ENCODE measurements at regions not wholly inside any gene's neighbourhood (a gene's known extent, or its start where the extent isn't known, plus 50 kb on each side); places are given as distances from the start of the nearest gene placed in this dataset.

GRCh38 chr10:81068460-81068859, 530.8 kb downstream of the SH2D4B start:
- H3K9me3 ChIP-seq (ENCODE audit: control insufficient read depth in 2 of 2, insufficient read depth in 1 of 2, low read length in 1 of 2): no peaks in the 10 kb centered on the region
- no peaks in the 10 kb centered on the region for H3K27me3 ChIP-seq (ENCODE audit: control insufficient read depth in 2 of 2, insufficient read depth in 1 of 2, low read length in 1 of 2)
- H3K4me1 ChIP-seq (ENCODE audit: control insufficient read depth in 2 of 2, insufficient read depth in 2 of 2, low read length in 2 of 2): no peaks in the 10 kb centered on the region
- H3K4me3 ChIP-seq (ENCODE audit: low read length in 2 of 2): no peak overlapping the region
- H3K36me3 ChIP-seq (ENCODE audit: control insufficient read depth in 2 of 2, insufficient read depth in 2 of 2, low read length in 1 of 2): no peaks in the 10 kb centered on the region
- no peak for DNase-seq (ENCODE audit: low read depth in 6 of 9, low spot score in 9 of 9)
- H3K27ac ChIP-seq (ENCODE audit: low read depth in 1 of 2, low read length in 1 of 2): no peak overlapping the region
- 68% methylated on average over 3 of the region's 3 CpGs for whole genome bisulfite sequencing

GRCh38 chr10:81071087-81071796, 533.5 kb downstream of the SH2D4B start:
- Histone ChIP-seq H3K27ac (ENCODE audit: low read depth in 1 of 2, low read length in 1 of 2) (no peak overlapping the region), H3K4me1 (ENCODE audit: control insufficient read depth in 2 of 2, insufficient read depth in 2 of 2, low read length in 2 of 2) (no peaks in the 10 kb centered on the region), H3K4me3 (ENCODE audit: low read length in 2 of 2) (no peak overlapping the region), H3K9me3 (ENCODE audit: control insufficient read depth in 2 of 2, insufficient read depth in 1 of 2, low read length in 1 of 2) (no peaks in the 10 kb centered on the region), H3K27me3 (ENCODE audit: control insufficient read depth in 2 of 2, insufficient read depth in 1 of 2, low read length in 1 of 2) (no peaks in the 10 kb centered on the region), H3K36me3 (ENCODE audit: control insufficient read depth in 2 of 2, insufficient read depth in 2 of 2, low read length in 1 of 2) (no peaks in the 10 kb centered on the region)
- DNase-seq (ENCODE audit: low read depth in 6 of 9, low spot score in 9 of 9): no peak
- WGBS: 95% methylated on average over 3 of the region's 3 CpGs

GRCh38 chr10:81073155-81073554, 535.5 kb downstream of the SH2D4B start:
- DNase-seq (ENCODE audit: low read depth in 6 of 9, low spot score in 9 of 9): no peak
- Histone ChIP-seq H3K4me1 (ENCODE audit: control insufficient read depth in 2 of 2, insufficient read depth in 2 of 2, low read length in 2 of 2) (no peaks in the 10 kb centered on the region), H3K9me3 (ENCODE audit: control insufficient read depth in 2 of 2, insufficient read depth in 1 of 2, low read length in 1 of 2) (no peaks in the 10 kb centered on the region), H3K27ac (ENCODE audit: low read depth in 1 of 2, low read length in 1 of 2) (no peak overlapping the region), H3K27me3 (ENCODE audit: control insufficient read depth in 2 of 2, insufficient read depth in 1 of 2, low read length in 1 of 2) (no peaks in the 10 kb centered on the region), H3K36me3 (ENCODE audit: control insufficient read depth in 2 of 2, insufficient read depth in 2 of 2, low read length in 1 of 2) (no peaks in the 10 kb centered on the region), H3K4me3 (ENCODE audit: low read length in 2 of 2) (no peak overlapping the region)
- 94% methylated on average over 2 of the region's 2 CpGs for WGBS

- WGBS: 86% methylated on average over 3 of the region's 3 CpGs
- DNase-seq (ENCODE audit: low read depth in 6 of 9, low spot score in 9 of 9): no peak
Observed at GRCh38 chr10:81081887-81082620, 544.4 kb downstream of the SH2D4B start.

GRCh38 chr10:81082621-81083376, 545.1 kb downstream of the SH2D4B start:
- Histone ChIP-seq H3K27ac (ENCODE audit: low read depth in 1 of 2, low read length in 1 of 2) (no peak overlapping the region), H3K4me1 (ENCODE audit: control insufficient read depth in 2 of 2, insufficient read depth in 2 of 2, low read length in 2 of 2) (no peaks in the 10 kb centered on the region), H3K36me3 (ENCODE audit: control insufficient read depth in 2 of 2, insufficient read depth in 2 of 2, low read length in 1 of 2) (no peaks in the 10 kb centered on the region), H3K9me3 (ENCODE audit: control insufficient read depth in 2 of 2, insufficient read depth in 1 of 2, low read length in 1 of 2) (peaks cover 0 to 3% of the 10 kb centered on the region in 2 donors), H3K4me3 (ENCODE audit: low read length in 2 of 2) (no peak overlapping the region), H3K27me3 (ENCODE audit: control insufficient read depth in 2 of 2, insufficient read depth in 1 of 2, low read length in 1 of 2) (no peaks in the 10 kb centered on the region)
- WGBS: 79% methylated on average over 5 of the region's 5 CpGs
- no peak for DNase-seq (ENCODE audit: low read depth in 6 of 9, low spot score in 9 of 9)

More at GRCh38 chr10:81081887-81082620, 544.4 kb downstream of the SH2D4B start:
- Histone ChIP-seq H3K4me3 (ENCODE audit: low read length in 2 of 2) (no peak overlapping the region), H3K9me3 (ENCODE audit: control insufficient read depth in 2 of 2, insufficient read depth in 1 of 2, low read length in 1 of 2) (peaks cover 0 to 3% of the 10 kb centered on the region in 2 donors), H3K4me1 (ENCODE audit: control insufficient read depth in 2 of 2, insufficient read depth in 2 of 2, low read length in 2 of 2) (no peaks in the 10 kb centered on the region), H3K27ac (ENCODE audit: low read depth in 1 of 2, low read length in 1 of 2) (no peak overlapping the region), H3K36me3 (ENCODE audit: control insufficient read depth in 2 of 2, insufficient read depth in 2 of 2, low read length in 1 of 2) (no peaks in the 10 kb centered on the region), H3K27me3 (ENCODE audit: control insufficient read depth in 2 of 2, insufficient read depth in 1 of 2, low read length in 1 of 2) (no peaks in the 10 kb centered on the region)

GRCh38 chr10:81093056-81093455, 555.4 kb downstream of the SH2D4B start:
- no peak overlapping the region for H3K27ac ChIP-seq (ENCODE audit: low read depth in 1 of 2, low read length in 1 of 2)
- no peaks in the 10 kb centered on the region for H3K9me3 ChIP-seq (ENCODE audit: control insufficient read depth in 2 of 2, insufficient read depth in 1 of 2, low read length in 1 of 2)
- no peaks in the 10 kb centered on the region for H3K36me3 ChIP-seq (ENCODE audit: control insufficient read depth in 2 of 2, insufficient read depth in 2 of 2, low read length in 1 of 2)
- no peaks in the 10 kb centered on the region for H3K27me3 ChIP-seq (ENCODE audit: control insufficient read depth in 2 of 2, insufficient read depth in 1 of 2, low read length in 1 of 2)
- 96% methylated on average over 6 of the region's 6 CpGs for WGBS
- H3K4me3 ChIP-seq (ENCODE audit: low read length in 2 of 2): no peak overlapping the region
- H3K4me1 ChIP-seq (ENCODE audit: control insufficient read depth in 2 of 2, insufficient read depth in 2 of 2, low read length in 2 of 2): no peaks in the 10 kb centered on the region
- no peak for DNase-seq (ENCODE audit: low read depth in 6 of 9, low spot score in 9 of 9)

- Histone ChIP-seq H3K36me3 (ENCODE audit: control insufficient read depth in 2 of 2, insufficient read depth in 2 of 2, low read length in 1 of 2) (no peaks in the 10 kb centered on the region), H3K27ac (ENCODE audit: low read depth in 1 of 2, low read length in 1 of 2) (no peak overlapping the region), H3K27me3 (ENCODE audit: control insufficient read depth in 2 of 2, insufficient read depth in 1 of 2, low read length in 1 of 2) (no peaks in the 10 kb centered on the region), H3K4me3 (ENCODE audit: low read length in 2 of 2) (no peak overlapping the region), H3K9me3 (ENCODE audit: control insufficient read depth in 2 of 2, insufficient read depth in 1 of 2, low read length in 1 of 2) (no peaks in the 10 kb centered on the region), H3K4me1 (ENCODE audit: control insufficient read depth in 2 of 2, insufficient read depth in 2 of 2, low read length in 2 of 2) (no peaks in the 10 kb centered on the region)
- no peak for DNase-seq (ENCODE audit: low read depth in 6 of 9, low spot score in 9 of 9)
- 96% methylated on average over 2 of the region's 2 CpGs for WGBS
Observed at GRCh38 chr10:81095238-81095637, 557.5 kb downstream of the SH2D4B start.

- no peaks in the 10 kb centered on the region for H3K27me3 ChIP-seq (ENCODE audit: control insufficient read depth in 2 of 2, insufficient read depth in 1 of 2, low read length in 1 of 2)
- 95% methylated on average over 1 of the region's 1 CpG for WGBS
- no peak for DNase-seq (ENCODE audit: low read depth in 6 of 9, low spot score in 9 of 9)
- no peaks in the 10 kb centered on the region for H3K36me3 ChIP-seq (ENCODE audit: control insufficient read depth in 2 of 2, insufficient read depth in 2 of 2, low read length in 1 of 2)
- no peak overlapping the region for H3K4me3 ChIP-seq (ENCODE audit: low read length in 2 of 2)
- H3K27ac ChIP-seq (ENCODE audit: low read depth in 1 of 2, low read length in 1 of 2): no peak overlapping the region
- H3K4me1 ChIP-seq (ENCODE audit: control insufficient read depth in 2 of 2, insufficient read depth in 2 of 2, low read length in 2 of 2): no peaks in the 10 kb centered on the region
- no peaks in the 10 kb centered on the region for H3K9me3 ChIP-seq (ENCODE audit: control insufficient read depth in 2 of 2, insufficient read depth in 1 of 2, low read length in 1 of 2)
Observed at GRCh38 chr10:81096558-81096957, 558.9 kb downstream of the SH2D4B start.

- Histone ChIP-seq H3K4me1 (ENCODE audit: control insufficient read depth in 2 of 2, insufficient read depth in 2 of 2, low read length in 2 of 2) (no peaks in the 10 kb centered on the region), H3K27me3 (ENCODE audit: control insufficient read depth in 2 of 2, insufficient read depth in 1 of 2, low read length in 1 of 2) (no peaks in the 10 kb centered on the region), H3K9me3 (ENCODE audit: control insufficient read depth in 2 of 2, insufficient read depth in 1 of 2, low read length in 1 of 2) (no peaks in the 10 kb centered on the region), H3K36me3 (ENCODE audit: control insufficient read depth in 2 of 2, insufficient read depth in 2 of 2, low read length in 1 of 2) (no peaks in the 10 kb centered on the region), H3K27ac (ENCODE audit: low read depth in 1 of 2, low read length in 1 of 2) (no peak overlapping the region), H3K4me3 (ENCODE audit: low read length in 2 of 2) (no peak overlapping the region)
- no peak for DNase-seq (ENCODE audit: low read depth in 6 of 9, low spot score in 9 of 9)
Observed at GRCh38 chr10:81101062-81101461, 563.4 kb downstream of the SH2D4B start.
